ENCODE measurements at regions not wholly inside any gene's neighbourhood (a gene's known extent, or its start where the extent isn't known, plus 50 kb on each side); places are given as distances from the start of the nearest gene placed in this dataset.

GRCh38 chr21:28159396-28159795 is 833.3 kb downstream of the LTN1 start:
- Histone ChIP-seq H2AFZ (ENCODE audit: insufficient read depth, low read depth, low read length, poor library complexity, severe bottlenecking) (no peak overlapping the region), H3K9ac (ENCODE audit: insufficient read depth, low read length, poor library complexity, severe bottlenecking) (no peak overlapping the region), H3K36me3 (replicated peaks in 1 of 2; ENCODE audit: control insufficient read depth in 1 of 2, insufficient read depth in 2 of 2, low read length in 2 of 2) (no peaks in the 10 kb centered on the region), H3K4me1 (ENCODE audit: control insufficient read depth in 1 of 2, insufficient read depth in 2 of 2, low read length in 2 of 2) (no peaks in the 10 kb centered on the region), H3K9me3 (replicated peaks in 1 of 2; ENCODE audit: control insufficient read depth in 1 of 2, insufficient read depth in 1 of 2, low read length in 2 of 2) (no peaks in the 10 kb centered on the region), H3K4me3 (replicated peaks in 1 of 3; ENCODE audit: low read depth in 2 of 3, low read length in 3 of 3) (no peak overlapping the region), H3K27me3 (ENCODE audit: control insufficient read depth in 2 of 2, insufficient read depth in 2 of 2, low read length in 2 of 2) (no peaks in the 10 kb centered on the region), H3K79me2 (ENCODE audit: insufficient read depth, low read length) (no peaks in the 10 kb centered on the region), H4K20me1 (ENCODE audit: insufficient read depth, low read length) (no peaks in the 10 kb centered on the region), H3K4me2 (replicated peaks; ENCODE audit: extremely low read depth, low read length, poor library complexity, severe bottlenecking) (no peak overlapping the region), H3K27ac (ENCODE audit: low read depth in 1 of 2, low read length in 2 of 2) (no peak overlapping the region)
- no peak overlapping the region for H3K27ac Mint-ChIP-seq
- WGBS (ENCODE audit: insufficient coverage): no CpG with 5 or more reads among the region's 3 CpGs
- H3K4me1 Mint-ChIP-seq: no peaks in the 10 kb centered on the region
- DNase-seq: no peak
- intact Hi-C loops (cut with micrococcal nuclease): no loop called here
- H3K36me3 Mint-ChIP-seq: no peaks in the 10 kb centered on the region
- TF ChIP-seq CTCF (IDR thresholded peaks at IDR 0.05): no peak
- peaks cover 2 to 13% (median 6%) of the 10 kb centered on the region in 7 donors for H3K9me3 Mint-ChIP-seq
- H3K4me3 Mint-ChIP-seq: no peak overlapping the region
- H3K27me3 Mint-ChIP-seq (ENCODE audit: low read depth in 3 of 3): peaks cover 0 to 1% (median 0%) of the 10 kb centered on the region in 3 donors

GRCh38 chr21:28156590-28156989 is 836.1 kb downstream of the LTN1 start:
- H3K4me1 Mint-ChIP-seq: no peaks in the 10 kb centered on the region
- no CpG with 5 or more reads among the region's 6 CpGs for WGBS (ENCODE audit: insufficient coverage)
- Histone ChIP-seq H3K4me2 (replicated peaks; ENCODE audit: extremely low read depth, low read length, poor library complexity, severe bottlenecking) (no peak overlapping the region), H2AFZ (ENCODE audit: insufficient read depth, low read depth, low read length, poor library complexity, severe bottlenecking) (no peak overlapping the region), H3K4me3 (replicated peaks in 1 of 3; ENCODE audit: low read depth in 2 of 3, low read length in 3 of 3) (no peak overlapping the region), H3K27ac (ENCODE audit: low read depth in 1 of 2, low read length in 2 of 2) (no peak overlapping the region), H3K9ac (ENCODE audit: insufficient read depth, low read length, poor library complexity, severe bottlenecking) (no peak overlapping the region), H3K36me3 (replicated peaks in 1 of 2; ENCODE audit: control insufficient read depth in 1 of 2, insufficient read depth in 2 of 2, low read length in 2 of 2) (no peaks in the 10 kb centered on the region), H3K27me3 (ENCODE audit: control insufficient read depth in 2 of 2, insufficient read depth in 2 of 2, low read length in 2 of 2) (no peaks in the 10 kb centered on the region), H3K79me2 (ENCODE audit: insufficient read depth, low read length) (no peaks in the 10 kb centered on the region), H3K9me3 (replicated peaks in 1 of 2; ENCODE audit: control insufficient read depth in 1 of 2, insufficient read depth in 1 of 2, low read length in 2 of 2) (no peaks in the 10 kb centered on the region), H4K20me1 (ENCODE audit: insufficient read depth, low read length) (no peaks in the 10 kb centered on the region), H3K4me1 (ENCODE audit: control insufficient read depth in 1 of 2, insufficient read depth in 2 of 2, low read length in 2 of 2) (no peaks in the 10 kb centered on the region)
- no peak for DNase-seq
- peaks cover 0 to 1% (median 0%) of the 10 kb centered on the region in 3 donors for H3K27me3 Mint-ChIP-seq (ENCODE audit: low read depth in 3 of 3)
- H3K36me3 Mint-ChIP-seq: no peaks in the 10 kb centered on the region
- TF ChIP-seq CTCF (IDR thresholded peaks at IDR 0.05): no peak
- peaks cover 0 to 4% (median 0%) of the 10 kb centered on the region in 7 donors for H3K9me3 Mint-ChIP-seq
- no peak overlapping the region for H3K4me3 Mint-ChIP-seq
- H3K27ac Mint-ChIP-seq: no peak overlapping the region
- intact Hi-C loops (cut with micrococcal nuclease): no loop called here
